ENCODE measurements at regions not wholly inside any gene's neighbourhood (a gene's known extent, or its start where the extent isn't known, plus 50 kb on each side); places are given as distances from the start of the nearest gene placed in this dataset.
"Not testable (repeated sequence)": the region's sequence is repeated elsewhere in the genome, so short reads cannot be mapped to it uniquely, and the experiment has no call there.

GRCh38 chr16:29330623-29331022 lies 75.9 kb downstream of the NPIPB11 start:
- DNase-seq, result not testable (repeated sequence)

- not testable (repeated sequence) for DNase-seq
Observed at GRCh38 chr16:29328528-29328927, 78.0 kb downstream of the NPIPB11 start.

GRCh38 chr16:29327631-29328408 lies 78.7 kb downstream of the NPIPB11 start:
- DNase-seq, result not testable (repeated sequence)

GRCh38 chr16:29326164-29327125 lies 80.1 kb downstream of the NPIPB11 start:
- DNase-seq, result not testable (repeated sequence)

- DNase-seq, result not testable (repeated sequence)
Observed at GRCh38 chr16:29323725-29324124, 82.8 kb downstream of the NPIPB11 start.

- no peak for DNase-seq
Observed at GRCh38 chr16:29321585-29321984, 84.9 kb downstream of the NPIPB11 start.

GRCh38 chr16:29321000-29321393 lies 85.5 kb downstream of the NPIPB11 start:
- DNase-seq, result no peak

- no peak for DNase-seq
Observed at GRCh38 chr16:29320274-29320999, 86.1 kb downstream of the NPIPB11 start.

GRCh38 chr16:29319726-29320125 lies 86.8 kb downstream of the NPIPB11 start:
- no peak for DNase-seq

GRCh38 chr16:29318561-29318968 lies 87.9 kb downstream of the NPIPB11 start:
- not testable (repeated sequence) for DNase-seq

GRCh38 chr16:29318037-29318436 lies 88.5 kb downstream of the NPIPB11 start:
- DNase-seq, result no peak

- no peak for DNase-seq
Observed at GRCh38 chr16:29317269-29317668, 89.2 kb downstream of the NPIPB11 start.

- no peak for DNase-seq
Observed at GRCh38 chr16:29316761-29317183, 89.7 kb downstream of the NPIPB11 start.

GRCh38 chr16:29315916-29316517 lies 90.5 kb downstream of the NPIPB11 start:
- DNase-seq, result no peak

GRCh38 chr16:29315046-29315445 lies 91.5 kb downstream of the NPIPB11 start:
- DNase-seq, result no peak

GRCh38 chr16:29314292-29314934 lies 92.1 kb downstream of the NPIPB11 start:
- no peak for DNase-seq

GRCh38 chr16:29313559-29314048 lies 92.9 kb downstream of the NPIPB11 start:
- DNase-seq, result peak in 1 of 56 donors; percentile 9

- DNase-seq, result no peak
Observed at GRCh38 chr16:29312835-29313558, 93.5 kb downstream of the NPIPB11 start.

GRCh38 chr16:29312345-29312675 lies 94.2 kb downstream of the NPIPB11 start:
- not testable (repeated sequence) for DNase-seq

Measured in amygdala (tissue), 56 donors.